C4-2B (cell line): ENCODE measurements at regions not wholly inside any gene's neighbourhood (a gene's known extent, or its start where the extent isn't known, plus 50 kb on each side); places are given as distances from the start of the nearest gene placed in this dataset.
"Not testable (repeated sequence)": the region's sequence is repeated elsewhere in the genome, so short reads cannot be mapped to it uniquely, and the experiment has no call there.

Experiments used
- CTCF ChIP-seq: fragments of 450-650 bp; conservative IDR thresholded peaks from 2 replicates; pipeline ENCODE4 v1.5.1; 2017; ENCODE audit warnings: mild to moderate bottlenecking
- ZFX ChIP-seq: fragments of 450-650 bp; IDR thresholded peaks from 2 replicates; pipeline ENCODE4 v1.6.1; 2017

GRCh38 chr7:149687820-149688219 is 85.6 kb downstream of the ZNF467 start:
- TF ChIP-seq CTCF, ZFX: not testable (repeated sequence)
